SK-N-SH treated with all-trans-retinoic acid at 6 μM for 48 hours (cell line): ENCODE measurements at regions not wholly inside any gene's neighbourhood (a gene's known extent, or its start where the extent isn't known, plus 50 kb on each side); places are given as distances from the start of the nearest gene placed in this dataset.

ENCODE experiments used
- ARNTL ChIP-seq: fragments of 450-650 bp; formaldehyde crosslinking; IDR thresholded peaks from 2 replicates; pipeline ENCODE4 v1.5.0; 2020; ENCODE audit warnings: low read depth, mild to moderate bottlenecking, moderate library complexity, borderline replicate concordance
- CSDC2 ChIP-seq: fragments of 250-450 bp; sonication (Bioruptor Pico); IDR thresholded peaks from 2 replicates; pipeline ENCODE4 v1.5.0; 2020; ENCODE audit warnings: mild to moderate bottlenecking, moderate library complexity
- CSRNP3 ChIP-seq: fragments of 250-450 bp; sonication (Bioruptor Pico); IDR thresholded peaks from 2 replicates; pipeline ENCODE4 v1.5.1; 2021; ENCODE audit warnings: mild to moderate bottlenecking, moderate library complexity
- ISL1 ChIP-seq: fragments of 250-450 bp; sonication (Bioruptor Pico); IDR thresholded peaks from 2 replicates; pipeline ENCODE4 v2.1.2; 2022; ENCODE audit warnings: mild to moderate bottlenecking, moderate library complexity
- PATZ1 ChIP-seq: fragments of 250-450 bp; sonication (Bioruptor Pico); IDR thresholded peaks from 2 replicates; pipeline ENCODE4 v1.8.0; 2020; ENCODE audit warnings: mild to moderate bottlenecking, moderate library complexity, borderline replicate concordance
- POU6F1 ChIP-seq: fragments of 250-450 bp; sonication (Bioruptor Pico); IDR thresholded peaks from 2 replicates; pipeline ENCODE4 v1.8.0; 2021; ENCODE audit warnings: low read depth, mild to moderate bottlenecking, moderate library complexity, borderline replicate concordance
- PPARA ChIP-seq: fragments of 250-450 bp; sonication (Bioruptor Pico); IDR thresholded peaks from 2 replicates; pipeline ENCODE4 v1.5.0; 2020; ENCODE audit warnings: mild to moderate bottlenecking, borderline replicate concordance
- TOX ChIP-seq: fragments of 250-450 bp; sonication (Bioruptor Pico); IDR thresholded peaks from 2 replicates; pipeline ENCODE4 v1.8.0; 2021; ENCODE audit warnings: mild to moderate bottlenecking, moderate library complexity, borderline replicate concordance
- TSHZ2 ChIP-seq: fragments of 250-450 bp; sonication (Bioruptor Pico); IDR thresholded peaks from 2 replicates; pipeline ENCODE4 v1.5.0; 2020; ENCODE audit warnings: mild to moderate bottlenecking, moderate library complexity
- ZFP3 ChIP-seq: fragments of 250-450 bp; sonication (Bioruptor Pico); IDR thresholded peaks from 2 replicates; pipeline ENCODE4 v1.5.0; 2020; ENCODE audit warnings: mild to moderate bottlenecking, moderate library complexity
- ZNF565 ChIP-seq: fragments of 450-650 bp; formaldehyde crosslinking; conservative IDR thresholded peaks from 2 replicates; pipeline ENCODE4 v1.5.0; 2020; ENCODE audit warnings: low read depth, mild to moderate bottlenecking, moderate library complexity
- ZNF70 ChIP-seq: fragments of 450-650 bp; formaldehyde crosslinking; IDR thresholded peaks from 2 replicates; pipeline ENCODE4 v1.5.0; 2020; ENCODE audit warnings: mild to moderate bottlenecking, moderate library complexity
- ZNF8 ChIP-seq: fragments of 450-650 bp; formaldehyde crosslinking; IDR thresholded peaks from 2 replicates; pipeline ENCODE4 v1.5.0; 2020; ENCODE audit warnings: mild to moderate bottlenecking, moderate library complexity

- no peak for TF ChIP-seq ZNF8 (CRISPR knock-in tag)
- no peak for TF ChIP-seq PATZ1
- no peak for TF ChIP-seq ZNF70 (CRISPR knock-in tag)
- TF ChIP-seq ZFP3 (CRISPR knock-in tag) = no peak
- TF ChIP-seq TSHZ2 (CRISPR knock-in tag) = no peak
- no peak for TF ChIP-seq ARNTL
- TF ChIP-seq CSDC2 (CRISPR knock-in tag) = no peak
- TF ChIP-seq POU6F1 (CRISPR knock-in tag) = no peak
- TF ChIP-seq TOX (CRISPR knock-in tag) = no peak
- no peak for TF ChIP-seq PPARA (CRISPR knock-in tag)
- TF ChIP-seq CSRNP3 = no peak
- no peak for TF ChIP-seq ISL1 (CRISPR knock-in tag)
- TF ChIP-seq ZNF565 (CRISPR knock-in tag) = no peak
Observed at GRCh38 chr13:86438034-86438433, 638.8 kb upstream of the SLITRK6 start.
